ENCODE measurements at regions not wholly inside any gene's neighbourhood (a gene's known extent, or its start where the extent isn't known, plus 50 kb on each side); places are given as distances from the start of the nearest gene placed in this dataset.

DNA sequence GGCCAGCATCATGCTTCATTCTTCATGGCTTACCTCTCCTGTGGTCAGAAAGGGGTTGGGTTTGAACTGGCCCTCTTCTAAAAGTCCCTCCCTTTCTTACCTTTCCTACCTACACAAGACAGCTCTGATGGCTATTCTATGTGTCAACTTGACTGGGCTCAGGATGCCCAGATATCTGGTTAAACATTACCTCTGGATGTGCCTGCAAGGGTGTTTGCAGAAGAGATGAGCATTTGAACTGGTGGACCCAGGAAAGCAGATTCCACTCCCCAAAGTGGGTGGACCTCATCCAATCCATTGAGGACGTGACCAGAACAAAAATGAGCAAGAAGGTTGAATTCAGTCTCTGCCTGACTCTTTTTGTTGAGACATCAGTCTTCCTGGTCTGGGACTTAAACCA lies 79.0 kb upstream of the TCF7L2 start:
- no peak for DNase-seq

DNA sequence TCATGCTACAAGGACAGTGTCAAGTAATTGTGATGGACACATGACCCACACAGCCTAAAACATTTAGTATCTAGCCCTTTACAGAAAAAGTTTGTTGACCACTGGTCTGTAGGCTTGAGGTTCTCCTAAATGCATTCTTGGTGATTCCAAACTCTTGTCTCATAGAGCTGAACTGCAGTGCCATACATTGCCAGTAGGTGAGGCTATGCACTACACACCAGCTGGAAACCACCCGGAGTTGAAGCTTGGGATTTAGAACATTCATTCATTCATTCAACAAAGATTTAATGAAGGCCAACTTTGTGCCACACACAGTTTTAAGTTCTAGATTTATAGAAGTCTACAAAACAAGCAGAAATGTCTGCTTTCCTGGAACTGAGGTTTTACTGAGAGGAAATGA lies 77.3 kb upstream of the TCF7L2 start:
- no peak for DNase-seq

DNA sequence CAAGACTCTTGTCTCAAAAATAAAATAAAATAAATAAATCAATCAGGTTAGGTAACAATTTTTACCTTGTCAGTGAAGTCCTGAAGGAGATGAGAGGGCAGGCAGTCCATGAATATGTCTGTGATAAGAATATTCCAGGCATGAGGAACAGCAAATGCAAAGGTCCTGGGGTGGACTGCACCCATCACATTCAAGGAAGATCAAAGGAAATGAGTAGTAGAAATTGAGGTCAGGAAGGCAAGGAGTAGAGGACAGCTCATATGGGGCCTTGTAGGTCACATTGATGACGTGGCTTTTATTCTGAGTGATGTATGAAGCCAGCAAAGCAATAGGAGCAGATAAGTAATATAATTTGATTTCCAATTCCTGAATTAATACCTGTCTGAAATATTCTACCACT lies 76.5 kb upstream of the TCF7L2 start:
- DNase-seq: no peak

DNA sequence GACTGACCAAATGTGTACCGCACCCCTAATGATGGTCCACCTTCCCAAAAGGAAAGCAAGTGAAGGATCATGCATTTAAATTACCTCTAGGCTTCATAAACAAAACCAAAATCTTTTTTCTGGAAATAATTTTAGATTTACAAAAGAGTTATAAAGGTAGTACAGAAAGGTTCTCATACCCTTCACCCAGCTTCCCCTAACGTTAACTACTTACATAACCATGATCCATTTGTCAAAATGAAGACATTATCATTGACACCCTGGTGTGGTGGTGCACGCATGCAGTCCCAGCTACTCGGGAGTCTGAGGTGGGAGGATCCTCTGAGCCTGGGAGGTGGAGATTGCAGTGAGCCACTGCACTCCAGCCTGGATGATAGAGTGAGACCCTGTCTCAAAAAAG lies 75.1 kb upstream of the TCF7L2 start:
- no peak for DNase-seq

DNA sequence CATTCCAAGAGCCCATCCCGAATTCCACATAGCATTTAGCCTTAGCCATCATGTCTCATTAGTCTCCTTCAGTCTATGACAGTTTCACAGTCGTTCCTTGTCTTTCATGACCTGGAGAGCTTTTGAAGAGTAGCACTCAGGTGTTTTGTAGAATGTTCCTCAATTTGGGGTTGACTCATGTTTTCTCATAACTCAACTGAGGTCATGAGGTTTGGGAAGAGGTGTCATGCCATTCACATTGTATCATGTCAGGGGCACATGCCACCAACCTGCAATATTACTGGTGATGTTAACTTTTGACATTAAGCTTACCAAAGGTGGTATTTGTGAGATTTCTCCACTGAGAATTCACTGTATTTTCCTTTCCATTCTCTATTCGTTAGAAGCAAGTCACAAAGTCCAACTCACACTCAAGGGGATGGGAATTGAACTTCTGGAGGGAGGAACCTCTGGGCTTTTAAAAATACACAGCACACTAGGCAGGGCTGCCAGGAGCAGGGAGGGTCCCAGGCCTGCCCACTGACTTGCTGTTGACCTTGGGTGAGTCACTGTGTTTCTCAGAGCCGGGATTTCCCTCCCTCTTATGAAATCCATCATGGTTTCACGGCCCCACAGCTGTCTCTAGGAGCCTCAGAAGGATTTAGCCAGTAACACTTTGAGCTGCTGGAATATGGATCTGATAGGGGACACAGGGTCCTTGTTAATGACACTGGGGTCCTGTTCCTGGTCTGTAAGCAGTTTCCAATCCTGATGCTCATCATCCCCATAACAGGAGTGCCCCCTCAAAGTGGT lies 74.4 kb upstream of the TCF7L2 start:
- peak; percentile 80 for DNase-seq

DNA sequence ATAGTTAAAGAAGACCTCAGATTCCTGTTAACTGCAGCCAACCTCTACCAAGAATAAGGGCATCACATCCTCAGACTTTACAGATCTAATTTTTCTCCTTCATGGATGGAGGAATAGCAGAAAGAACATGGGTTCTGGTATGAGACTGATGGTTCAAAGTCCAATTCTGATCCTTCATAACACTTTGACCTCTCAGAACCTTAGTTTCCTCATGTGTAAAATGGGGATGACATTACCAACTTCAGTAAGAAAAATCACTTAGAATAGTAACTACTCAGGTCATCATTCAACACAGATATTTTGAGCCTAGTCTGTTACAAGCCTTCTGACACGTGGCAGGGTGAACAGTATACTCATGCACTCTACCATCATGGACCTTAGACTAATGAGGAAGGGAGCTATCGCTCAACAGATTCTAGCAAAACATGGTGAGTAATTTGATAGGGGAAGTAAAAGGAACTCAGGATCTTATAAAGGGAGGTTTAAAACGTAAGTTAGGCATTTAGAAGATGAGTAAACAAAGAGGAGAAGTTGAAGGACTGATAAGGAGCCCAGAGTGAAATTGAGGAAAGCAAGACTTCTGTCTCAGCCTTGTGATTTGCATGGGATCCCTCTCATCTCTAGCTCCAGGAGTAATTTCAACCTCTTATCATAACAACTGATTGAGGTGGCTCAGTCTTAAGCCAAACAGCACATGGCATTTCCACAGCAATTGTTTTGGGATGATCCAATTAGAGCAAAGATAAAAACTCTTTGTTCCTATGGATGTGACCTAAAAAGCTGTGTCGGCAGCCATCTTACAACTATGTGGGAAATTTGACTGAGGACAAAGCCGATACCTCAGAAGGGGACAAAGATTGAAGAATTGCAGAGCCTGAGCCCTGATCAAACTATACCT lies 69.2 kb upstream of the TCF7L2 start:
- peak; percentile 49 for DNase-seq

DNA sequence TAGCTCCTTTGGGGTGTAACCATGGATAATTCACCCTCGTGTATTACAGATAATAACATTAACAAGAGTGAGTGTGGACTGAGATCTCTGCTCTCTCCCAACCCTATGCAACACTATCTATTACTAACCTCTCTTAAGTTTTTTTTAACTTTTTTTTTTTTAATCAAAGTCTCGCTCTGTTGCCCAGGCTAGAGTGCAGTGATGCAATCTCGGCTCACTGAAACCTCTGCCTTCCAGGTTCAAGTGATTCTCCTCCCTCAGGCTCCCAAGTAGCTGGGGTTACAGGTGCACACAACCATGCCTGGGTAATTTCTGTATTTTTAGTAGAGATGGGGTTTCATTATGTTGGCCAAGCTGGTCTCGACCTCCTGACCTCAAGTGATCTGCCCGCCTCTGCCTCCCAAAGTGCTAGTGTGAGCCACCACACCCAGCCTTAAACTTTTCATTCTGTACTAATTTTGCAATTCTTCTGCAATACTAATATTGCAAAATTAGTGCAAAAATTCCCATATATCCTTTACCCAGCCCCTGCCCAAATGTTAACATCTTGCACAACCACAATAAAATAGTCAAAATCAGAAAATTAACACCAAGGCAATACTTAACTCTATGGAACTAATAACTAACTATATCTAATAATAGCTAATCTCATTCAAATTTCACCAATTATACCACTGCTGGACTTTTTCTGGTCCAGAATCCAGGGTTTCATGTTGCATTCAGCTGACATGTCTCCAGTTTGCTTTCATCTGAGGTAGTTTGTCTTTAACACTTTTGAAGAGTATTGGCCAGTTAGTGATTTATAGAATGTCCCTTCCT lies 66.5 kb upstream of the TCF7L2 start:
- no peak for DNase-seq

DNA sequence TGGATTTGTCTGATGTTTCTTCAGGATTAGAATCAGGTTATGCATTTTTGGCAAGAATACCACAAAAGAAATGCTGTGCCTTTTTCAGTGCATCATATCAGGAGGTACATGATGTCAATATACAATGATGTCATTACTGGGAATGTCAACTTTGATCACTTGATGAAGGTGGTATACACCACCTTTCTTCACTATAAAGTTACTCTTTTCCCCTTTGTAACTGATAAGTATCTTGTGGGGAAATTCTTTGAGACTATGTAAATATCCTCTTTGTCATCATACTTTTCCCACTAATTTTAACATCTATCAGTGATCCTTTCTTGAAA lies 65.9 kb upstream of the TCF7L2 start:
- no peak for DNase-seq

DNA sequence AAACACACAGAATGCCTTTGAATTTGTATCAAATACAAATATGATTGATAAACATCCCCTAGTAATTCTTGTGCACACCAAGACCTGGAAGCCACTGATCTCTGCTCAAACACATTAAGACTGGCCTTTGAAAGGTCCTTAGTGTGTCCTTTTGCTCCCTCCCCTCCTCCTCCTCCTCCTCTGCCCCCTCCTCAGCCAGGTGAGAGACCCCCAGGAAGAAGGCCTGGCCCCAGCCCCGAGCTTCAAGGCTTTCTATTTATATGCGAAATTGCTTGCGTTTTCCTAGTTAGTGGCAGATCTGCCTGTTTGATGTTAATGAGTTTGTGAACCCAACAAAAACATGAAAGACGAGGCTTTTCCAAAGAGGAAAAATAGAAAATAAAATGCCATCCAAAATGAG lies 63.6 kb upstream of the TCF7L2 start:
- no peak for DNase-seq

DNA sequence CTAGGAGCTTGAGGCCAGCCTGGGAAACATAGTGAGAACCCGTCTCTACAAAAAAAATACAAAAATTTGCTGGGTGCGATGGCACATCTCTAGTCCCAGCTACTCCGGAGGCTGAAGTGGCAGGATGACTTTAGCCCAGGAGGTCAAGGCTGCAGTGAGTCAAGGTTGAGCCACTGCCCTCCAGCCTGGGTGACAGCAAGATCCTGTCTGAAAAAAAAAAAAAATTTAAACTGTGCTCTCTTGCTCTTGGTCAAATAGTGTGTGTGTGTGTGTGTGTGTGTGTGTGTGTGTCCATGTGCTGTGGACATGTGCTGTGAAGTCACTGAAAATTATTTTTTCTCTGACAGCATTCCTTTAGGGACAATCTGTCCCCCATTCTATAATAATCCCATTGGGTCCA lies 62.1 kb upstream of the TCF7L2 start:
- no peak for DNase-seq

DNA sequence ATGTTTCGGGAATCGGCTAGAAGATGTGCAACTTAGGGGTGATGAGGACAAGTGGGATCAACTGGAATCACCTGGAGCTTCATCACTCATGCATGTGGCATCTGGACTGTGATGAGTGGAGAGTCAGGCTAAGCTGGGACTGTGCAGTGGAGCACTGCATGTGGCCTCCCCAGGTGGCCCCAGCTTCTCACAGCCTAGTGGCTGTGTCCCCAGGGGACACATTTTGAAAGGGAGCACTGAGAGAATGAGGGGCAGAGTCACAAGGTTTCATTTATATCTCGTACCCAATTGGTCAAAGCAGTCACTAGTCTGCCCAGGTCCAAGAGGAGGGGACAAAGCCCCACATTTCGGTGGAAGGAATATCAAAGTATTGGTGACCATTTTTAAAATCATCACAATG lies 54.8 kb upstream of the TCF7L2 start:
- DNase-seq: no peak

DNA sequence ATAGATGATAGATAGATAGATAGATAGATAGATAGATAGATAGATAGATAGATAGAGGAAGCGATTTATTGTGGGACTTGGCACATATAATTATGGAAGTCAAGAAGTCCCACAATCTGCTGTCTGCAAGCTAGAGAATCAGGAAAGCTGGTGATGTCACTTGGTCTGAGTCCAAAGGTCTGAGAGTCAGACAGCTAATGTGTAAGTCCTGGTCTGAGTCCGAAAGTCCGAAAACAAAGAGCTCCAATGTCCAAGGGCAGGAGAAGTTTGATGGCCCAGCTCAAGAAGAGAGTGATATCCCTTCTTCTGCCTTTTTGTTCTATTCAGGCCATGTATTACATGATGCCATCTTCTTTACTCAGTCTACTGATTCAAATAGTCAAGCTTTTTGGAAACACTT lies 53.8 kb upstream of the TCF7L2 start:
- no peak for DNase-seq

DNA sequence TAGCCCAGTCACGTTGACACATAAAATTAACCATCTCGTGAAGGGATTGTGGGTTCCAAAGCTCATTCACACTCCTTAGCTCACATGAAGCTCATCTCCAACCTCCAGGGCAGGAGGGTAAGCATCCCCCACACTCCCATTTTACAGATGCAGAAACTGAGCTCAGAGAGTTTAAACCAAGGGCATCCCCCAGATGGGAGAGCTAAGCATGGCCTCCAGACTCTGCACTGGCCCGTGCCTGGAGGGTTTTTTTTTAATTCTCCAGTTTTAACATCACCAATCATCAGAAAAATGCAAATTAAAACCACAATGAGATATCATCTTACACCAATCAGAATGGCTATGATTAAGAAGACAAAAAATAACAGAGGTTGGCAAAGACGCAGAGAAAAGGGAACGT lies 53.3 kb upstream of the TCF7L2 start:
- DNase-seq: no peak

DNA sequence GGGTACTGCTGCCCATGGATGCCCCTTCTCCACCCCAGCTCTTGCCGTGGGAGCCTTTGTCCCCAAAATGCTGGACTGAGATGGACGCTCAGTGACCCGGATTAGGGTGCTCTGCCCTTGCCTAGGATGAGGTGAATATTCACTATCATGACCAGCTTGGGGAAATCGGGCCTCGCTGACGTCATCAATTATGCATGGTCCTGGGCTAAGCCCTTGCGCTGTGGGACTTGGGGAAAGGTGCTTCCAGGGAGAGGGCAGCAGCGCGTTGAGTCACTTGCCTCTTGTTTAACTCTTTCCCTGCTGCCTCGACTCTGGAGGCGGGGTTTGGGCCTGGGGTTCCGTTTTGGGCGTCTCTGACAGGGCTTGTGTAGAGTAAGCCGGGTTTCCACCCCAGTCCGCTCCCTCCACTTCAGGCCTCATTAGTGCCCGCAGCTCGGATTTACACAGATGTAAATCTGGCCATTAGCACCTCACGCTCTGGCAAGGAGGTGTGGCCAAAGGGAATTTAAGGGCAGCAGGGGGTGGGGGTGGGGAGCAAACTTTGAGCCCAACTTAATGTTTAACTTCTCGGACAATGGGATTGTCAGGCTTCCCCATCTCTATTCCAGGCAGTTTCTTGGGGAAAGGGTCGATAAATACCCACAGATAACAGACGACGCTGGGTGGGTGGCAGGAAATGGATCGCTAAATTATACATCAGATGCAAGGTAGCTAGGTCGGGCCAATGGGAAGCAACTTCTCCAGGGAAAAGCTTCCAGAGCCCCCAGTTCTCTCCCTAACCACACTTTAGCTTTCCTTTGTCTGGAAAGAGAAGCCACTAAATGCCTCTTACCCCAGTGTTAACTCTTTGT lies 51.3 kb upstream of the TCF7L2 start:
- no peak for DNase-seq

DNA sequence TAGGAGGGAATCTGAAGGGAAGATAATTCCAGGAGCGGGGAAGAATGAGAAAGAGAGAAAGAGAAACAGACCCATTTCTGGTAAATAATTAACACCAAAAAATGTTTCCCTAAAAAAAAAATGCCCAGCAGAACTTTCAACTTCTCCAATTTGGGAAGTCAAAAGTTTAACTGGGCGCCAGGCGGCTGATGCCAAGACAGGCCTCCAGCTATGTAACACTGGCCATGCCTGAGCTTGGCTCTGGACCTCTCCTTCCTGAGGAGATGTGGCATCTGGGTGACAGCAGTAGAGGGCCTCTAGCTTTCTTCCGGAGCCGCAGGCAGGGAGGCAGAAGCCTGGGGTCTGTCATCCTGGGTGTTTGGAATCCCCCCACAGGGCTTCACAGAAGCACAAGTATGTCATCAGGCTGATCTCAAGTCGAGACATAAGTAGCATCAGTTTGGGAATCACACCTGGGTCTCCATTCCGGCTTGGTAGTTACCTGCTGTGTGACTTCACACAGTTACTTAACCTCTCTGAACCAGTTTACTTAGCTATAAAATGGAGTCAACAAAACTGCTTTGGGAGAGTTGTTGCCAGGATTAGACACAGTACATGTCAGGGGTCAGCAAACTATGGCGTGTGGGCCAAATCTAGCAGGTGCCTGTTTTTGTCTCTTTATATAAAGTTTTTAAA lies 50.5 kb upstream of the TCF7L2 start:
- DNase-seq: peak; percentile 52

Measured in MV-4-11 (cell line).